ENCODE measurements at regions not wholly inside any gene's neighbourhood (a gene's known extent, or its start where the extent isn't known, plus 50 kb on each side); places are given as distances from the start of the nearest gene placed in this dataset.

GRCh38 chr3:68129065-68129464, 474.7 kb upstream of the SUCLG2 start:
- TF ChIP-seq CTCF (IDR thresholded peaks at IDR 0.05; ENCODE audit: low read depth, low read length) (no peak), POLR2A (IDR thresholded peaks at IDR 0.05; ENCODE audit: extremely low read depth, insufficient read length) (no peak)

Data from NB4 (cell line).